Coronary artery (tissue), 2 donors: ENCODE measurements at regions not wholly inside any gene's neighbourhood (a gene's known extent, or its start where the extent isn't known, plus 50 kb on each side); places are given as distances from the start of the nearest gene placed in this dataset.

Experiments
- DNase-seq: peaks from one replicate; pipeline ENCODE4 v3.0.0-alpha.2; 2017; ENCODE audit warnings: low spot score
- H3K27ac ChIP-seq, 2 donors: fragments of 200-600 bp; sonication (generic); one replicate each; pipeline ENCODE4 v1.5.1; 2016 to 2019
- H3K4me3 ChIP-seq: fragments of 200-600 bp; sonication (generic); 2 replicates; pipeline ENCODE4 v1.5.1; 2016; ENCODE audit warnings: mild to moderate bottlenecking, moderate library complexity
- TF ChIP-seq, protein P1 (sequence below): fragments of 200-600 bp; sonication (generic); IDR thresholded peaks from one replicate; pipeline ENCODE4 v1.5.1; 2019; ENCODE audit warnings: antibody characterized with exemption

GRCh38 chr13:56902276-56902675 is 238.4 kb upstream of the PRR20A start:
- H3K4me3 ChIP-seq: no peak overlapping the region
- DNase-seq: no peak
- no peak overlapping the region for H3K27ac ChIP-seq
- TF ChIP-seq, protein P1, sequence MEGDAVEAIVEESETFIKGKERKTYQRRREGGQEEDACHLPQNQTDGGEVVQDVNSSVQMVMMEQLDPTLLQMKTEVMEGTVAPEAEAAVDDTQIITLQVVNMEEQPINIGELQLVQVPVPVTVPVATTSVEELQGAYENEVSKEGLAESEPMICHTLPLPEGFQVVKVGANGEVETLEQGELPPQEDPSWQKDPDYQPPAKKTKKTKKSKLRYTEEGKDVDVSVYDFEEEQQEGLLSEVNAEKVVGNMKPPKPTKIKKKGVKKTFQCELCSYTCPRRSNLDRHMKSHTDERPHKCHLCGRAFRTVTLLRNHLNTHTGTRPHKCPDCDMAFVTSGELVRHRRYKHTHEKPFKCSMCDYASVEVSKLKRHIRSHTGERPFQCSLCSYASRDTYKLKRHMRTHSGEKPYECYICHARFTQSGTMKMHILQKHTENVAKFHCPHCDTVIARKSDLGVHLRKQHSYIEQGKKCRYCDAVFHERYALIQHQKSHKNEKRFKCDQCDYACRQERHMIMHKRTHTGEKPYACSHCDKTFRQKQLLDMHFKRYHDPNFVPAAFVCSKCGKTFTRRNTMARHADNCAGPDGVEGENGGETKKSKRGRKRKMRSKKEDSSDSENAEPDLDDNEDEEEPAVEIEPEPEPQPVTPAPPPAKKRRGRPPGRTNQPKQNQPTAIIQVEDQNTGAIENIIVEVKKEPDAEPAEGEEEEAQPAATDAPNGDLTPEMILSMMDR: no peak

DNA sequence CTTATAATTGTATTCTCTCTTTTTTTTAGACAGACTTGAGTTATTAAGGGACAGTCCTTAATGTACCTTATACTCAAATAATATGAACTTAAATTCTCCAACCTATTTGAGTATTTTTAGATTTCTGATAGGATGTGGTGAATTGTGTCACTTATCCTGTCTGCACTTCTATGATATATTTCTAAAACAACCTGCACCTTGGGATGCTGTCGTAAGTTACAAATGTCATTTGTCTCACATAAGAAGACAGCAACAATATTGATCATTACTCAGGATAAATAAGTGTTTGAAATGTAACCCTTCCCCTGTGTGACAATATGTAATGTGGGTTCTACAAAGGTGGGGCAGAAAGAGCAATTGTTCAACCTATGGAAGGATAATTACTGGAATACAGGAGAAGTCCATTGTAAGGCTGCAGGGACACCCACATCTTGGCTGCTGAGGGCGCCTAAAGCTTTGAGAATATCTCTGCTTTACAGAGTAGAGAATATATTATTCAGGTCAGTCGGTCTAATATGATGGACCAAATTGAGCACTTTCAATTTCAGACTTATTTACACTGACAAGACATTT is 236.9 kb upstream of the PRR20A start:
- no peak for DNase-seq
- no peak overlapping the region for H3K27ac ChIP-seq
- TF ChIP-seq, protein P1: no peak

GRCh38 chr13:56906909-56907308 is 233.8 kb upstream of the PRR20A start:
- no peak overlapping the region for H3K4me3 ChIP-seq
- no peak for DNase-seq
- TF ChIP-seq, protein P1: no peak

More for the DNA sequence above, 236.9 kb upstream of the PRR20A start:
- no peak overlapping the region for H3K4me3 ChIP-seq

GRCh38 chr13:56907766-56908165 is 233.0 kb upstream of the PRR20A start:
- Histone ChIP-seq H3K4me3 (no peak overlapping the region), H3K27ac (no peak overlapping the region)
- TF ChIP-seq, protein P1: no peak
- DNase-seq: no peak

More at GRCh38 chr13:56906909-56907308, 233.8 kb upstream of the PRR20A start:
- no peak overlapping the region for H3K27ac ChIP-seq

- no peak for DNase-seq
- Histone ChIP-seq H3K4me3 (no peak overlapping the region), H3K27ac (no peak overlapping the region)
- TF ChIP-seq, protein P1: no peak
These were observed 230.7 kb upstream of the PRR20A start for GRCh38 chr13:56909896-56910600.

- H3K4me3 ChIP-seq: no peak overlapping the region
- TF ChIP-seq, protein P1: no peak
- no peak for DNase-seq
- H3K27ac ChIP-seq: no peak overlapping the region
These were observed 222.8 kb upstream of the PRR20A start for GRCh38 chr13:56917966-56918365.

- no peak for DNase-seq
- Histone ChIP-seq H3K4me3 (no peak overlapping the region), H3K27ac (no peak overlapping the region)
- TF ChIP-seq, protein P1: no peak
These were observed 217.0 kb upstream of the PRR20A start for GRCh38 chr13:56923626-56924140.
